A549 (cell line): ENCODE measurements at regions not wholly inside any gene's neighbourhood (a gene's known extent, or its start where the extent isn't known, plus 50 kb on each side); places are given as distances from the start of the nearest gene placed in this dataset.

ENCODE experiments used
- BHLHE40 ChIP-seq: IDR thresholded peaks from 2 replicates; pipeline ENCODE4 v1.6.1; 2012; ENCODE audit warnings: low read depth, low read length, inconsistent platforms
- HDAC2 ChIP-seq: fragments of 200-600 bp; sonication (generic); IDR thresholded peaks from 2 replicates; pipeline ENCODE4 v1.6.1; 2016
- NFE2L2 ChIP-seq: fragments of 150-350 bp; conservative IDR thresholded peaks from 2 replicates; pipeline ENCODE4 v1.6.1; 2014; ENCODE audit warnings: low read length
- NPAS2 ChIP-seq: fragments of 250-450 bp; sonication (Bioruptor Pico); IDR thresholded peaks from 2 replicates; pipeline ENCODE4 v1.8.0; 2022; ENCODE audit warnings: mild to moderate bottlenecking, moderate library complexity, borderline replicate concordance
- POLR2A ChIP-seq: IDR thresholded peaks from 2 replicates; pipeline ENCODE4 v1.6.1; 2012; ENCODE audit warnings: mild to moderate bottlenecking, low read length
- RARB ChIP-seq: fragments of 250-450 bp; sonication (Bioruptor Pico); IDR thresholded peaks from 2 replicates; pipeline ENCODE4 v1.8.0; 2021; ENCODE audit warnings: mild to moderate bottlenecking, moderate library complexity
- RCOR1 ChIP-seq: fragments of 150-350 bp; IDR thresholded peaks from 2 replicates; pipeline ENCODE4 v1.6.1; 2014; ENCODE audit warnings: antibody characterized with exemption, low read length, low read depth
- RFX5 ChIP-seq: fragments of 450-650 bp; IDR thresholded peaks from 2 replicates; pipeline ENCODE4 v1.7.1; 2014; ENCODE audit warnings: antibody characterized with exemption, mild to moderate bottlenecking, moderate library complexity
- TF ChIP-seq, protein P1 (sequence below): fragments of >200 bp; sonication (Bioruptor Twin); formaldehyde crosslinking; IDR thresholded peaks from 3 replicates; pipeline ENCODE4 v1.5.1; 2016
- TF ChIP-seq, protein P2 (sequence below): fragments of 250-450 bp; sonication (Bioruptor Pico); IDR thresholded peaks from 2 replicates; pipeline ENCODE4 v1.5.0; 2021; ENCODE audit warnings: mild to moderate bottlenecking, moderate library complexity, borderline replicate concordance
- TF ChIP-seq, protein P3 (sequence below): fragments of 200-600 bp; sonication (generic); IDR thresholded peaks from 2 replicates; pipeline ENCODE4 v1.6.1; 2016; ENCODE audit warnings: antibody characterized with exemption, mild to moderate bottlenecking, moderate library complexity

DNA sequence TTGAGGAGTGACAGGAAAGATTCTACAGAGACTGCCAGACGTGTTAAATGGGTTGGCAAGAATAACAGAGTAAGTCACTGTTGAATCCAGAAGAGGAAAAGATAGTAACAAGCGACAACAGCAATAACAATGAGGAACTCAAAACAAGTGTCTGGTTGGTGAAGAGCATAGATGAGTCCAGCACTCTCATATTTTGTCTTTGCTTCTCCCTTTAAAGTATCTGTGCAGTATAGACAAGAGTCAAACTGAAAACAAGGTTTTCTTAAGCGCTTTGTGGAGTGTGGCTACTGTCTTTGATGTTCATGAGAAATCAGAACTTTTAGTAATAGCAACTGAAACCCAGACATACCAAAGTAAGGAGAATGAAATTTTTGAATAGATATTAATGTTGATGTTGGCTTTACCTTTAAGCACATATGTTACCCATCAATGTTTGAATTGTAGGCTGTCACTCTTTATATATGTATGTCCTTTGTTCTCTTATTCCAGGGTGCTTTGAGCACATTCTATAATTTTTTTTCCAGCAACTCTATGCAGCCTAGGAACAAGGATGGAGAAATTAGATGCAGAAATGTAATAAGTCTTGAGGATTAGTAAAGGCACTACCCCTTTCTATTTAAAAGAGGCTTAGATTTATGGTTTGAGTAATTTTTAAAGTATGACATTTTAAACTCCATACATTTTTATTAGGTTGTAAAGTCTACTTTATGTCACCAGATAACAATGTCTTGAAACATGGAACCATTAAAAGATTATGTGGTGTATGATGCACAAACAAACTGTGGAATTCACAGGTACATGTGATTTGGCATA is 185.5 kb downstream of the NFKBIZ start:
- TF ChIP-seq, protein P1, sequence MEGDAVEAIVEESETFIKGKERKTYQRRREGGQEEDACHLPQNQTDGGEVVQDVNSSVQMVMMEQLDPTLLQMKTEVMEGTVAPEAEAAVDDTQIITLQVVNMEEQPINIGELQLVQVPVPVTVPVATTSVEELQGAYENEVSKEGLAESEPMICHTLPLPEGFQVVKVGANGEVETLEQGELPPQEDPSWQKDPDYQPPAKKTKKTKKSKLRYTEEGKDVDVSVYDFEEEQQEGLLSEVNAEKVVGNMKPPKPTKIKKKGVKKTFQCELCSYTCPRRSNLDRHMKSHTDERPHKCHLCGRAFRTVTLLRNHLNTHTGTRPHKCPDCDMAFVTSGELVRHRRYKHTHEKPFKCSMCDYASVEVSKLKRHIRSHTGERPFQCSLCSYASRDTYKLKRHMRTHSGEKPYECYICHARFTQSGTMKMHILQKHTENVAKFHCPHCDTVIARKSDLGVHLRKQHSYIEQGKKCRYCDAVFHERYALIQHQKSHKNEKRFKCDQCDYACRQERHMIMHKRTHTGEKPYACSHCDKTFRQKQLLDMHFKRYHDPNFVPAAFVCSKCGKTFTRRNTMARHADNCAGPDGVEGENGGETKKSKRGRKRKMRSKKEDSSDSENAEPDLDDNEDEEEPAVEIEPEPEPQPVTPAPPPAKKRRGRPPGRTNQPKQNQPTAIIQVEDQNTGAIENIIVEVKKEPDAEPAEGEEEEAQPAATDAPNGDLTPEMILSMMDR: no peak
- TF ChIP-seq NPAS2 (CRISPR knock-in tag) (no peak), POLR2A (no peak), HDAC2 (no peak), BHLHE40 (no peak), RCOR1 (no peak), NFE2L2 (no peak), RFX5 (no peak), RARB (no peak)
- TF ChIP-seq, protein P2, sequence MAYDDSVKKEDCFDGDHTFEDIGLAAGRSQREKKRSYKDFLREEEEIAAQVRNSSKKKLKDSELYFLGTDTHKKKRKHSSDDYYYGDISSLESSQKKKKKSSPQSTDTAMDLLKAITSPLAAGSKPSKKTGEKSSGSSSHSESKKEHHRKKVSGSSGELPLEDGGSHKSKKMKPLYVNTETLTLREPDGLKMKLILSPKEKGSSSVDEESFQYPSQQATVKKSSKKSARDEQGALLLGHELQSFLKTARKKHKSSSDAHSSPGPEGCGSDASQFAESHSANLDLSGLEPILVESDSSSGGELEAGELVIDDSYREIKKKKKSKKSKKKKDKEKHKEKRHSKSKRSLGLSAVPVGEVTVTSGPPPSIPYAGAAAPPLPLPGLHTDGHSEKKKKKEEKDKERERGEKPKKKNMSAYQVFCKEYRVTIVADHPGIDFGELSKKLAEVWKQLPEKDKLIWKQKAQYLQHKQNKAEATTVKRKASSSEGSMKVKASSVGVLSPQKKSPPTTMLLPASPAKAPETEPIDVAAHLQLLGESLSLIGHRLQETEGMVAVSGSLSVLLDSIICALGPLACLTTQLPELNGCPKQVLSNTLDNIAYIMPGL (CRISPR knock-in tag): no peak
- TF ChIP-seq, protein P3, sequence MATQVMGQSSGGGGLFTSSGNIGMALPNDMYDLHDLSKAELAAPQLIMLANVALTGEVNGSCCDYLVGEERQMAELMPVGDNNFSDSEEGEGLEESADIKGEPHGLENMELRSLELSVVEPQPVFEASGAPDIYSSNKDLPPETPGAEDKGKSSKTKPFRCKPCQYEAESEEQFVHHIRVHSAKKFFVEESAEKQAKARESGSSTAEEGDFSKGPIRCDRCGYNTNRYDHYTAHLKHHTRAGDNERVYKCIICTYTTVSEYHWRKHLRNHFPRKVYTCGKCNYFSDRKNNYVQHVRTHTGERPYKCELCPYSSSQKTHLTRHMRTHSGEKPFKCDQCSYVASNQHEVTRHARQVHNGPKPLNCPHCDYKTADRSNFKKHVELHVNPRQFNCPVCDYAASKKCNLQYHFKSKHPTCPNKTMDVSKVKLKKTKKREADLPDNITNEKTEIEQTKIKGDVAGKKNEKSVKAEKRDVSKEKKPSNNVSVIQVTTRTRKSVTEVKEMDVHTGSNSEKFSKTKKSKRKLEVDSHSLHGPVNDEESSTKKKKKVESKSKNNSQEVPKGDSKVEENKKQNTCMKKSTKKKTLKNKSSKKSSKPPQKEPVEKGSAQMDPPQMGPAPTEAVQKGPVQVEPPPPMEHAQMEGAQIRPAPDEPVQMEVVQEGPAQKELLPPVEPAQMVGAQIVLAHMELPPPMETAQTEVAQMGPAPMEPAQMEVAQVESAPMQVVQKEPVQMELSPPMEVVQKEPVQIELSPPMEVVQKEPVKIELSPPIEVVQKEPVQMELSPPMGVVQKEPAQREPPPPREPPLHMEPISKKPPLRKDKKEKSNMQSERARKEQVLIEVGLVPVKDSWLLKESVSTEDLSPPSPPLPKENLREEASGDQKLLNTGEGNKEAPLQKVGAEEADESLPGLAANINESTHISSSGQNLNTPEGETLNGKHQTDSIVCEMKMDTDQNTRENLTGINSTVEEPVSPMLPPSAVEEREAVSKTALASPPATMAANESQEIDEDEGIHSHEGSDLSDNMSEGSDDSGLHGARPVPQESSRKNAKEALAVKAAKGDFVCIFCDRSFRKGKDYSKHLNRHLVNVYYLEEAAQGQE: no peak
